H9 (cell line): ENCODE measurements at regions not wholly inside any gene's neighbourhood (a gene's known extent, or its start where the extent isn't known, plus 50 kb on each side); places are given as distances from the start of the nearest gene placed in this dataset.

Experiments used
- DNase-seq: peaks from one replicate; pipeline ENCODE4 v3.0.0-alpha.2; 2017
- H2AFZ ChIP-seq: one replicate; pipeline ENCODE4 v1.6.1; 2013; ENCODE audit warnings: mild to moderate bottlenecking, low read length, control low read depth, moderate library complexity
- H2AK5ac ChIP-seq: 2 replicates; pipeline ENCODE4 v1.6.1; 2013; ENCODE audit warnings: low read length, control low read depth, mixed read lengths; ENCODE audit not compliant: insufficient read length
- H2BK120ac ChIP-seq: one replicate; pipeline ENCODE4 v1.6.1; 2013; ENCODE audit warnings: low read depth, mild to moderate bottlenecking, low read length, control low read depth, inconsistent platforms; ENCODE audit not compliant: poor library complexity, severe bottlenecking
- H2BK12ac ChIP-seq: 2 replicates; pipeline ENCODE4 v1.6.1; 2013; ENCODE audit warnings: low read length, control low read depth, mixed read lengths, low read depth; ENCODE audit not compliant: insufficient read length
- H2BK15ac ChIP-seq: 2 replicates; pipeline ENCODE4 v1.6.1; 2013; ENCODE audit warnings: low read depth, low read length, control low read depth
- H2BK20ac ChIP-seq: one replicate; pipeline ENCODE4 v1.6.1; 2013; ENCODE audit warnings: low read depth, mild to moderate bottlenecking, low read length, control low read depth, inconsistent platforms; ENCODE audit not compliant: poor library complexity, severe bottlenecking
- H2BK5ac ChIP-seq: 2 replicates; pipeline ENCODE4 v1.6.1; 2013; ENCODE audit warnings: low read length, control low read depth, mixed read lengths; ENCODE audit not compliant: insufficient read length
- H3K14ac ChIP-seq: 2 replicates; pipeline ENCODE4 v1.6.1; 2013; ENCODE audit warnings: low read length, control low read depth; ENCODE audit not compliant: insufficient read depth
- H3K18ac ChIP-seq: 2 replicates; pipeline ENCODE4 v1.6.1; 2013; ENCODE audit warnings: low read depth, mild to moderate bottlenecking, mixed read lengths, low read length, control low read depth; ENCODE audit not compliant: insufficient read length
- H3K23ac ChIP-seq: 2 replicates; pipeline ENCODE4 v1.6.1; 2013; ENCODE audit warnings: low read length, control low read depth, mixed read lengths, low read depth; ENCODE audit not compliant: insufficient read length
- H3K23me2 ChIP-seq: 2 replicates; pipeline ENCODE4 v1.6.1; 2013; ENCODE audit warnings: low read depth, mild to moderate bottlenecking, mixed read lengths, low read length, control low read depth; ENCODE audit not compliant: insufficient read length, poor library complexity, severe bottlenecking
- H3K27ac ChIP-seq: 2 replicates; pipeline ENCODE4 v1.5.1; 2013; ENCODE audit warnings: low read length, control low read depth, mixed read lengths, low read depth; ENCODE audit not compliant: insufficient read length
- H3K27me3 ChIP-seq: 2 replicates; pipeline ENCODE4 v1.6.1; 2013; ENCODE audit warnings: low read length, control low read depth, inconsistent platforms; ENCODE audit not compliant: insufficient read depth
- H3K4ac ChIP-seq: 2 replicates; pipeline ENCODE4 v1.6.1; 2013; ENCODE audit warnings: low read depth, mild to moderate bottlenecking, control low read depth, inconsistent platforms, low read length, moderate library complexity
- H3K4me1 ChIP-seq: 2 replicates; pipeline ENCODE4 v1.6.1; 2013; ENCODE audit warnings: low read length, control low read depth, inconsistent platforms; ENCODE audit not compliant: insufficient read depth
- H3K4me2 ChIP-seq: 2 replicates; pipeline ENCODE4 v1.6.1; 2013; ENCODE audit warnings: low read length, control low read depth, mixed read lengths; ENCODE audit not compliant: insufficient read length, insufficient read depth
- H3K56ac ChIP-seq: 2 replicates; pipeline ENCODE4 v1.6.1; 2013; ENCODE audit warnings: low read depth, mild to moderate bottlenecking, mixed read lengths, low read length, control low read depth; ENCODE audit not compliant: insufficient read length
- H3K79me1 ChIP-seq: 2 replicates; pipeline ENCODE4 v1.6.1; 2013; ENCODE audit warnings: low read depth, mild to moderate bottlenecking, moderate library complexity, low read length, control low read depth, inconsistent platforms; ENCODE audit not compliant: insufficient read depth, poor library complexity, severe bottlenecking
- H3K79me2 ChIP-seq: 2 replicates; pipeline ENCODE4 v1.6.1; 2013; ENCODE audit warnings: low read length, control low read depth, inconsistent platforms; ENCODE audit not compliant: insufficient read depth
- H3K9ac ChIP-seq: 2 replicates; pipeline ENCODE4 v1.6.1; 2013; ENCODE audit warnings: low read length, control low read depth, mixed read lengths; ENCODE audit not compliant: insufficient read length; ENCODE audit errors: extremely low read depth
- H3K9me3 ChIP-seq: one replicate; pipeline ENCODE4 v1.6.1; 2013; ENCODE audit warnings: low read depth, low read length, inconsistent platforms; ENCODE audit not compliant: control insufficient read depth
- H3T11ph ChIP-seq: one replicate; pipeline ENCODE4 v1.6.1; 2013; ENCODE audit warnings: mild to moderate bottlenecking, low read length, control low read depth, inconsistent platforms
- H4K20me1 ChIP-seq: one replicate; pipeline ENCODE4 v1.6.1; 2013; ENCODE audit not compliant: control insufficient read depth, insufficient read length, insufficient read depth
- H4K5ac ChIP-seq: 2 replicates; pipeline ENCODE4 v1.6.1; 2013; ENCODE audit warnings: low read depth, mild to moderate bottlenecking, mixed read lengths, low read length, control low read depth; ENCODE audit not compliant: insufficient read length
- H4K8ac ChIP-seq: replicated peaks from 2 replicates; pipeline ENCODE4 v1.6.1; 2013; ENCODE audit warnings: low read length, control low read depth, mixed read lengths, low read depth; ENCODE audit not compliant: insufficient read length
- H4K91ac ChIP-seq: 2 replicates; pipeline ENCODE4 v1.6.1; 2013; ENCODE audit warnings: low read depth, mild to moderate bottlenecking, moderate library complexity, mixed read lengths, low read length, control low read depth; ENCODE audit not compliant: insufficient read length
- H3K27ac Mint-ChIP-seq, 3 experiments: 2 replicates in 2 of 3; 3 replicates in 1 of 3; pipeline ENCODE4 v1.8.0; 2020 to 2021; ENCODE audit warnings: mixed read lengths in 3 of 3, mild to moderate bottlenecking in 1 of 3, moderate library complexity in 1 of 3
- H3K27me3 Mint-ChIP-seq: 2 replicates; pipeline ENCODE4 v1.8.0; 2021; ENCODE audit warnings: low read depth, mild to moderate bottlenecking, moderate library complexity, mixed read lengths
- H3K36me3 Mint-ChIP-seq, 3 experiments: 2 replicates in 2 of 3; 3 replicates in 1 of 3; pipeline ENCODE4 v1.8.0; 2020 to 2021; ENCODE audit warnings: low read depth in 3 of 3, mixed read lengths in 3 of 3; ENCODE audit not compliant: insufficient read depth in 1 of 3
- H3K4me1 Mint-ChIP-seq, 2 experiments: 2 replicates each; pipeline ENCODE4 v1.8.0; 2020; ENCODE audit warnings: mixed read lengths in 2 of 2
- H3K4me3 Mint-ChIP-seq, 2 experiments: 2 replicates in 1 of 2; 3 replicates in 1 of 2; pipeline ENCODE4 v1.8.0; 2020 to 2021; ENCODE audit warnings: mild to moderate bottlenecking in 2 of 2, mixed read lengths in 2 of 2, moderate library complexity in 1 of 2
- H3K9me3 Mint-ChIP-seq, 2 experiments: 2 replicates in 1 of 2; 3 replicates in 1 of 2; pipeline ENCODE4 v1.8.0; 2020; ENCODE audit warnings: mild to moderate bottlenecking in 2 of 2, mixed read lengths in 2 of 2, moderate library complexity in 1 of 2
- WGBS: extraction: QIAGEN DNeasy Blood & Tissue Kit; methylation state at CpG from one replicate; pipeline ENCODE4 v1.1.7; 2013; ENCODE audit warnings: missing lambda C conversion rate, low lambda C conversion rate, mixed read lengths; ENCODE audit not compliant: insufficient read length; ENCODE audit errors: extremely low coverage; 5-methylcytosine and 5-hydroxymethylcytosine counted together
- TF ChIP-seq, protein P1 (sequence below): fragments of 200-600 bp; sonication (generic); conservative IDR thresholded peaks from 3 replicates; pipeline ENCODE4 v1.8.0; 2021; ENCODE audit warnings: antibody characterized with exemption, mild to moderate bottlenecking

DNA sequence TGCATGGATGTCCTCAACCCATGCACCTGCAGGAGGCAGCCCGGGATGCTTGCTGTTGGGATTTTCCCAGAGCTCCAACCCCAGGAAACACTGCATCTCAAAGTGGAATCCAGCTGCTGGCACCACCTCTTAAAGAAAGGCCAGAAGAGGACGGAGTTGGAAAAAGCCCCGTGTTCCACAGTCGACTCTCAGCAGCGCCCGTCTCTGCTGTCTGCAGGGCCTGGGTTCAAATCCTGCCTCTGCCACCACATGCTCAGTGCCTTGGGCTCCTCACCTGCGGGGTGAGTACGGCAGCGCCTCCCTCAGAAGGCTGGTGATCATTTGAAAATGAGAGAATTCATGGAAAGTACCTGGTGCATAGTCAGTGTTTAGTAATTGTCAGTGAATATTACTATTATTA is 65.6 kb upstream of the ZNF716 start:
- Histone ChIP-seq H3K4ac (no peak overlapping the region), H2BK5ac (no peak overlapping the region), H3K18ac (no peak overlapping the region), H2BK20ac (no peak overlapping the region), H3K14ac (no peak overlapping the region), H3K27me3 (no peaks in the 10 kb centered on the region), H3K9ac (no peak overlapping the region), H3K4me2 (no peak overlapping the region), H4K91ac (no peak overlapping the region), H3K23ac (no peak overlapping the region), H3K79me2 (no peaks in the 10 kb centered on the region), H2AK5ac (no peak overlapping the region), H3K4me1 (no peaks in the 10 kb centered on the region), H4K8ac (no peak overlapping the region), H4K5ac (no peak overlapping the region), H2BK120ac (no peak overlapping the region), H3K9me3 (peaks cover 93% of the 10 kb centered on the region), H4K20me1 (no peaks in the 10 kb centered on the region), H3T11ph (no peak overlapping the region), H3K79me1 (no peaks in the 10 kb centered on the region), H2BK12ac (no peak overlapping the region), H2BK15ac (no peak overlapping the region), H3K27ac (no peak overlapping the region), H2AFZ (no peak overlapping the region), H3K56ac (no peak overlapping the region), H3K23me2 (no peaks in the 10 kb centered on the region)
- Mint-ChIP-seq H3K9me3 (peaks cover 92 to 97% of the 10 kb centered on the region in 2 experiments), H3K27ac (no peak overlapping the region), H3K27me3 (peaks cover 4% of the 10 kb centered on the region), H3K36me3 (peaks cover 23 to 43% (median 24%) of the 10 kb centered on the region in 3 experiments), H3K4me3 (no peak overlapping the region), H3K4me1 (no peaks in the 10 kb centered on the region)
- TF ChIP-seq, protein P1, sequence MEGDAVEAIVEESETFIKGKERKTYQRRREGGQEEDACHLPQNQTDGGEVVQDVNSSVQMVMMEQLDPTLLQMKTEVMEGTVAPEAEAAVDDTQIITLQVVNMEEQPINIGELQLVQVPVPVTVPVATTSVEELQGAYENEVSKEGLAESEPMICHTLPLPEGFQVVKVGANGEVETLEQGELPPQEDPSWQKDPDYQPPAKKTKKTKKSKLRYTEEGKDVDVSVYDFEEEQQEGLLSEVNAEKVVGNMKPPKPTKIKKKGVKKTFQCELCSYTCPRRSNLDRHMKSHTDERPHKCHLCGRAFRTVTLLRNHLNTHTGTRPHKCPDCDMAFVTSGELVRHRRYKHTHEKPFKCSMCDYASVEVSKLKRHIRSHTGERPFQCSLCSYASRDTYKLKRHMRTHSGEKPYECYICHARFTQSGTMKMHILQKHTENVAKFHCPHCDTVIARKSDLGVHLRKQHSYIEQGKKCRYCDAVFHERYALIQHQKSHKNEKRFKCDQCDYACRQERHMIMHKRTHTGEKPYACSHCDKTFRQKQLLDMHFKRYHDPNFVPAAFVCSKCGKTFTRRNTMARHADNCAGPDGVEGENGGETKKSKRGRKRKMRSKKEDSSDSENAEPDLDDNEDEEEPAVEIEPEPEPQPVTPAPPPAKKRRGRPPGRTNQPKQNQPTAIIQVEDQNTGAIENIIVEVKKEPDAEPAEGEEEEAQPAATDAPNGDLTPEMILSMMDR = no peak
- no peak for DNase-seq
- no CpG with 5 or more reads among the region's 9 CpGs for WGBS
